SK-N-MC (cell line): ENCODE measurements at regions not wholly inside any gene's neighbourhood (a gene's known extent, or its start where the extent isn't known, plus 50 kb on each side); places are given as distances from the start of the nearest gene placed in this dataset.

Experiments
- EZH2 ChIP-seq: fragments of 200-600 bp; sonication (generic); IDR thresholded peaks from one replicate; pipeline ENCODE4 v1.6.1; 2017; ENCODE audit warnings: antibody characterized with exemption
- POLR2AphosphoS5 ChIP-seq: IDR thresholded peaks from 2 replicates; pipeline ENCODE4 v1.6.1; 2012; ENCODE audit warnings: mild to moderate bottlenecking, low read depth, low read length, borderline replicate concordance

- TF ChIP-seq POLR2AphosphoS5, result no peak
- TF ChIP-seq EZH2, result no peak
These were observed 174.6 kb downstream of the SUCLA2 start for GRCh38 chr13:47826471-47826870.
